GM13977 (cell line): ENCODE measurements at regions not wholly inside any gene's neighbourhood (a gene's known extent, or its start where the extent isn't known, plus 50 kb on each side); places are given as distances from the start of the nearest gene placed in this dataset.

Experiments used
- DNase-seq: peaks from one replicate; pipeline ENCODE4 v3.0.0; 2012; ENCODE audit warnings: low spot score
- CTCF ChIP-seq: IDR thresholded peaks from 2 replicates; pipeline ENCODE4 v1.5.1; 2012; ENCODE audit warnings: mild to moderate bottlenecking, control low read depth; ENCODE audit not compliant: insufficient read depth; ENCODE audit errors: extremely low read depth, missing control alignments
- in situ Hi-C: fragments of 300-500 bp; cut with MboI; formaldehyde crosslinking; loops from one replicate; pipeline ENCODE4 v1.12.0; 2022; ENCODE audit warnings: low sequenced_read_pairs, low pct_unique_long_range_greater_than_20kb, mixed read lengths, inconsistent platforms; ENCODE audit not compliant: unreplicated experiment

GRCh38 chr4:57320217-57320616, 210.0 kb upstream of the IGFBP7 start:
- no peak for DNase-seq
- in situ Hi-C loops: no loop called here
- TF ChIP-seq CTCF: no peak

- DNase-seq: no peak
- in situ Hi-C loops: no loop called here
- no peak for TF ChIP-seq CTCF
Measured at GRCh38 chr4:57318703-57319102, 208.5 kb upstream of the IGFBP7 start.

- in situ Hi-C loops: no loop called here
- no peak for TF ChIP-seq CTCF
- DNase-seq: no peak
Measured at GRCh38 chr4:57314636-57315035, 204.5 kb upstream of the IGFBP7 start.

GRCh38 chr4:57312296-57312695, 202.1 kb upstream of the IGFBP7 start:
- in situ Hi-C loops: no loop called here
- DNase-seq: no peak
- no peak for TF ChIP-seq CTCF

GRCh38 chr4:57309658-57310057, 199.5 kb upstream of the IGFBP7 start:
- no peak for TF ChIP-seq CTCF
- no peak for DNase-seq
- in situ Hi-C loops: no loop called here

- no peak for DNase-seq
- in situ Hi-C loops: no loop called here
- TF ChIP-seq CTCF: no peak
Measured at GRCh38 chr4:57308301-57308700, 198.1 kb upstream of the IGFBP7 start.

GRCh38 chr4:57305836-57306235, 195.7 kb upstream of the IGFBP7 start:
- TF ChIP-seq CTCF: no peak
- DNase-seq: no peak
- in situ Hi-C loops: no loop called here
